HG02884 (cell line): ENCODE measurements at regions not wholly inside any gene's neighbourhood (a gene's known extent, or its start where the extent isn't known, plus 50 kb on each side); places are given as distances from the start of the nearest gene placed in this dataset.

Source experiments
- ATAC-seq: cut with Tn5 transposase; IDR thresholded peaks from one replicate; pipeline ENCODE4 v1.9.1; 2021; ENCODE audit warnings: mild to moderate bottlenecking, moderate library complexity; ENCODE audit not compliant: unreplicated experiment

- ATAC-seq: no peak
These were observed 383.0 kb upstream of the PTBP2 start for GRCh38 chr1:96338622-96339021.

- ATAC-seq: no peak
These were observed 380.9 kb upstream of the PTBP2 start for GRCh38 chr1:96340686-96341085.

GRCh38 chr1:96346719-96347118 is 374.9 kb upstream of the PTBP2 start:
- ATAC-seq: no peak

GRCh38 chr1:96349896-96350295 is 371.7 kb upstream of the PTBP2 start:
- ATAC-seq: no peak

- no peak for ATAC-seq
These were observed 368.9 kb upstream of the PTBP2 start for GRCh38 chr1:96352733-96353132.

GRCh38 chr1:96355521-96355920 is 366.1 kb upstream of the PTBP2 start:
- no peak for ATAC-seq

GRCh38 chr1:96355961-96356360 is 365.6 kb upstream of the PTBP2 start:
- ATAC-seq: no peak

GRCh38 chr1:96357141-96357765 is 364.3 kb upstream of the PTBP2 start:
- no peak for ATAC-seq

- ATAC-seq: no peak
These were observed 363.5 kb upstream of the PTBP2 start for GRCh38 chr1:96358057-96358456.

- ATAC-seq: no peak
These were observed 361.4 kb upstream of the PTBP2 start for GRCh38 chr1:96360036-96360795.

GRCh38 chr1:96361271-96361856 is 360.2 kb upstream of the PTBP2 start:
- no peak for ATAC-seq

GRCh38 chr1:96361961-96362360 is 359.6 kb upstream of the PTBP2 start:
- no peak for ATAC-seq

- ATAC-seq: peak; percentile 48
These were observed 359.0 kb upstream of the PTBP2 start for GRCh38 chr1:96362623-96363022.

- no peak for ATAC-seq
These were observed 357.8 kb upstream of the PTBP2 start for GRCh38 chr1:96363826-96364225.

- ATAC-seq: no peak
These were observed 357.0 kb upstream of the PTBP2 start for GRCh38 chr1:96364576-96364975.

- ATAC-seq: no peak
These were observed 356.5 kb upstream of the PTBP2 start for GRCh38 chr1:96365076-96365475.

GRCh38 chr1:96365596-96366390 is 355.8 kb upstream of the PTBP2 start:
- ATAC-seq: no peak

GRCh38 chr1:96366516-96366915 is 355.1 kb upstream of the PTBP2 start:
- ATAC-seq: no peak

GRCh38 chr1:96367791-96368190 is 353.8 kb upstream of the PTBP2 start:
- no peak for ATAC-seq

- no peak for ATAC-seq
These were observed 350.8 kb upstream of the PTBP2 start for GRCh38 chr1:96370757-96371156.

- no peak for ATAC-seq
These were observed 348.7 kb upstream of the PTBP2 start for GRCh38 chr1:96372881-96373280.
